Stimulated activated CD4-positive, alpha-beta T cell treated with anti-CD3 and anti-CD28 coated beads, Interleukin-1b, Interleukin-23, amount 100 ng/mL, for 48 hours (primary cell): ENCODE measurements at regions not wholly inside any gene's neighbourhood (a gene's known extent, or its start where the extent isn't known, plus 50 kb on each side); places are given as distances from the start of the nearest gene placed in this dataset.
"Not testable (repeated sequence)": the region's sequence is repeated elsewhere in the genome, so short reads cannot be mapped to it uniquely, and the experiment has no call there.

Source experiments
- DNase-seq: peaks from one replicate; pipeline ENCODE4 v3.0.0-alpha.2; 2020

GRCh38 chr4:66516940-66517339 is 846.7 kb upstream of the EPHA5 start:
- DNase-seq, result no peak

- no peak for DNase-seq
These were observed 836.7 kb upstream of the EPHA5 start for GRCh38 chr4:66506985-66507384.

- no peak for DNase-seq
These were observed 831.7 kb upstream of the EPHA5 start for GRCh38 chr4:66501997-66502396.

- no peak for DNase-seq
These were observed 820.4 kb upstream of the EPHA5 start for GRCh38 chr4:66490729-66491128.

- no peak for DNase-seq
These were observed 819.6 kb upstream of the EPHA5 start for GRCh38 chr4:66489783-66490452.

- DNase-seq, result no peak
These were observed 819.1 kb upstream of the EPHA5 start for GRCh38 chr4:66489370-66489769.

GRCh38 chr4:66486068-66486467 is 815.8 kb upstream of the EPHA5 start:
- DNase-seq, result no peak

GRCh38 chr4:66482186-66482585 is 811.9 kb upstream of the EPHA5 start:
- no peak for DNase-seq

- DNase-seq, result no peak
These were observed 805.3 kb upstream of the EPHA5 start for GRCh38 chr4:66475596-66475995.

- no peak for DNase-seq
These were observed 794.8 kb upstream of the EPHA5 start for GRCh38 chr4:66465111-66465510.

GRCh38 chr4:66462890-66463289 is 792.6 kb upstream of the EPHA5 start:
- not testable (repeated sequence) for DNase-seq

GRCh38 chr4:66451741-66452140 is 781.5 kb upstream of the EPHA5 start:
- DNase-seq, result no peak

- no peak for DNase-seq
These were observed 772.7 kb upstream of the EPHA5 start for GRCh38 chr4:66443008-66443407.

- no peak for DNase-seq
These were observed 769.2 kb upstream of the EPHA5 start for GRCh38 chr4:66439508-66439907.

GRCh38 chr4:66433706-66434105 is 763.4 kb upstream of the EPHA5 start:
- DNase-seq, result no peak

GRCh38 chr4:66430856-66431255 is 760.6 kb upstream of the EPHA5 start:
- no peak for DNase-seq

GRCh38 chr4:66429276-66429675 is 759.0 kb upstream of the EPHA5 start:
- DNase-seq, result no peak

GRCh38 chr4:66416425-66416824 is 746.1 kb upstream of the EPHA5 start:
- no peak for DNase-seq

- no peak for DNase-seq
These were observed 733.9 kb upstream of the EPHA5 start for GRCh38 chr4:66404141-66404540.

- no peak for DNase-seq
These were observed 706.6 kb upstream of the EPHA5 start for GRCh38 chr4:66376921-66377320.

- no peak for DNase-seq
These were observed 706.1 kb upstream of the EPHA5 start for GRCh38 chr4:66376396-66376795.

- no peak for DNase-seq
These were observed 703.0 kb upstream of the EPHA5 start for GRCh38 chr4:66373268-66373667.

- DNase-seq, result no peak
These were observed 702.4 kb upstream of the EPHA5 start for GRCh38 chr4:66372706-66373105.

GRCh38 chr4:66367043-66367660 is 696.9 kb upstream of the EPHA5 start:
- no peak for DNase-seq

GRCh38 chr4:66360395-66360794 is 690.1 kb upstream of the EPHA5 start:
- not testable (repeated sequence) for DNase-seq
